Neural cell (in vitro differentiated cells): ENCODE measurements at regions not wholly inside any gene's neighbourhood (a gene's known extent, or its start where the extent isn't known, plus 50 kb on each side); places are given as distances from the start of the nearest gene placed in this dataset.
"Not testable (repeated sequence)": the region's sequence is repeated elsewhere in the genome, so short reads cannot be mapped to it uniquely, and the experiment has no call there.

Experiments used
- EP300 ChIP-seq: fragments of 450-650 bp; conservative IDR thresholded peaks from 2 replicates; pipeline ENCODE4 v1.6.1; 2014; ENCODE audit warnings: antibody characterized with exemption, mild to moderate bottlenecking, moderate library complexity; ENCODE audit not compliant: poor library complexity, severe bottlenecking
- EZH2 ChIP-seq: fragments of 200-600, 300-800 bp; shearing (Covaris generic), sonication (generic); IDR thresholded peaks from 2 replicates; pipeline ENCODE4 v1.6.1; 2014; ENCODE audit warnings: antibody characterized with exemption, low read length, borderline replicate concordance, mild to moderate bottlenecking; ENCODE audit not compliant: insufficient read depth, poor library complexity, severe bottlenecking
- TF ChIP-seq, protein P1 (sequence below): fragments of 450-650 bp; IDR thresholded peaks from 2 replicates; pipeline ENCODE4 v1.5.1; 2014; ENCODE audit warnings: antibody characterized with exemption, mild to moderate bottlenecking, moderate library complexity; ENCODE audit not compliant: poor library complexity, severe bottlenecking

DNA sequence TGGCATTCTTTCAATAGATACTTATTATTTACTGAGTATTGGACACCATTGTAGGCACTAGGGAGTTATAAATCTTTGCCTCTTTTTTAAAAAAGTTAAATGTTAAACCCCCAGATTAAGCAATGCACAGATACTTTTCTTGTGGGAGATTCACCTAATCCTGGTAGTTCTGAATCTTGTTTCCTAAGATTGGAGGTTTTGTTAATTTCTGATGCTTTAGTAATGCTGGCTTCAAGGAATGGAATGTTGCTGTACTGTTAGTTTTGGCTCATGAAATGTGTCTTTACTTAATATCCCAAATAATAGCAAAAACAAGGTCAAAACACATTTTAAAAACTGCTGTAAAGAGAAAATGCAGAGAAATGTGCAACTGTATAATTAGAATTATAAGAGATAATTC is 200.8 kb downstream of the CCDC74A start:
- TF ChIP-seq, protein P1, sequence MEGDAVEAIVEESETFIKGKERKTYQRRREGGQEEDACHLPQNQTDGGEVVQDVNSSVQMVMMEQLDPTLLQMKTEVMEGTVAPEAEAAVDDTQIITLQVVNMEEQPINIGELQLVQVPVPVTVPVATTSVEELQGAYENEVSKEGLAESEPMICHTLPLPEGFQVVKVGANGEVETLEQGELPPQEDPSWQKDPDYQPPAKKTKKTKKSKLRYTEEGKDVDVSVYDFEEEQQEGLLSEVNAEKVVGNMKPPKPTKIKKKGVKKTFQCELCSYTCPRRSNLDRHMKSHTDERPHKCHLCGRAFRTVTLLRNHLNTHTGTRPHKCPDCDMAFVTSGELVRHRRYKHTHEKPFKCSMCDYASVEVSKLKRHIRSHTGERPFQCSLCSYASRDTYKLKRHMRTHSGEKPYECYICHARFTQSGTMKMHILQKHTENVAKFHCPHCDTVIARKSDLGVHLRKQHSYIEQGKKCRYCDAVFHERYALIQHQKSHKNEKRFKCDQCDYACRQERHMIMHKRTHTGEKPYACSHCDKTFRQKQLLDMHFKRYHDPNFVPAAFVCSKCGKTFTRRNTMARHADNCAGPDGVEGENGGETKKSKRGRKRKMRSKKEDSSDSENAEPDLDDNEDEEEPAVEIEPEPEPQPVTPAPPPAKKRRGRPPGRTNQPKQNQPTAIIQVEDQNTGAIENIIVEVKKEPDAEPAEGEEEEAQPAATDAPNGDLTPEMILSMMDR = not testable (repeated sequence)
- not testable (repeated sequence) for TF ChIP-seq EZH2, EP300
